EL (cell line): ENCODE measurements at regions not wholly inside any gene's neighbourhood (a gene's known extent, or its start where the extent isn't known, plus 50 kb on each side); places are given as distances from the start of the nearest gene placed in this dataset.
"Not testable (repeated sequence)": the region's sequence is repeated elsewhere in the genome, so short reads cannot be mapped to it uniquely, and the experiment has no call there.

Experiments used
- DNase-seq: peaks from one replicate; pipeline ENCODE4 v3.0.0-alpha.2; 2016

DNA sequence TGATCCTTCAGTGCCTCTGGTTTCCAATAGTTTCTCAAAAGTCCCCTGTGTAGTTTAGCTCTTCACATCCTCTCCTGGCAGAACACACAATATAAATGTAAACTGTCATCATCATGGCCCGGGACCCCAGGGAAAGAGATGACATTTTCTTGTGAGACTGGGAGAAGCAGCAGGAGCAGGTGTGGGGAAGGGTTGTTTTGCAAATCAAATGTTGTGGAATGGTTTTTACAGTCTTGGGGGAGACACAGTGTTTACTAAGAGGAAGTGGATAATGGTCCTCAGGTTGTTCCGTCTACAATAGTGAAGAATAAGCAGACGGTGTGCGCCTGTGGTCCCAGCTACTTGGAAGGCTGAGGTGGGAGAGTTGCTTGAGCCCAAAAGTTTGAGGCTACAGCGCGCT, 159.1 kb downstream of the SEC23IP start:
- DNase-seq = no peak

DNA sequence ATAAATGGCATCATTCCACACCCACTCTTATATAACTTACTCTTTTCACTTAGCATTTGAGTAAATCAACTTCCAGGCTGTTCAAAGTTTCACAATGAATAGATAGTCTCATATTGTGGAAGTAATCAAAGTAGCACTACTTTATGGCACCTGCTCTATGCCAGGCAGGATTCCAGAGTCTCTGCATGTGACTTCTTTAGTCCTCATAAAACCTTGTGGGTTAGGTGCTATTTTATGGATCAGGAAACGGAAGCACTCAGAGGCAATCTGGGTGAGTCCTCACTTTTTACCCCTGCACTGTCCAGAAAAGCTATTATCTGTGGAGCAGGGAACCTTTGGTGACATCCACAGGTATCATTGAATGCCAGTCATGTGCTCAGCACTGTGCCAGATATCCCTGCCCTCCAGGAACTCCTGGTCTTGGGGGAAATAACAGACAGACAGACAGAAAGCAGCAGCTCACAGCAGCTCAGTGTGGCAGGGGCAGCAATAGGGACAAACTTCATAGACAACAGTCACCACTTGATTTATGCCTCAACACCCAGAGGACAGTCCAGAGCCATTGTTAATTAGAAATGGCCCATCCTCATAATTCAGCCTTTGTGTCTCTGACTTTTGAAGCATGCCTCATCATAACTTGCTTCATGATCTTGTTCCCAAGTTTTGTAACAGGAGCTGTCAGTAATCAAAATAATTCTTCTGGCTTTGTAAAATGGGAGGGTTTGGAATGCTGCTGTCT, 160.6 kb downstream of the SEC23IP start:
- no peak for DNase-seq

DNA sequence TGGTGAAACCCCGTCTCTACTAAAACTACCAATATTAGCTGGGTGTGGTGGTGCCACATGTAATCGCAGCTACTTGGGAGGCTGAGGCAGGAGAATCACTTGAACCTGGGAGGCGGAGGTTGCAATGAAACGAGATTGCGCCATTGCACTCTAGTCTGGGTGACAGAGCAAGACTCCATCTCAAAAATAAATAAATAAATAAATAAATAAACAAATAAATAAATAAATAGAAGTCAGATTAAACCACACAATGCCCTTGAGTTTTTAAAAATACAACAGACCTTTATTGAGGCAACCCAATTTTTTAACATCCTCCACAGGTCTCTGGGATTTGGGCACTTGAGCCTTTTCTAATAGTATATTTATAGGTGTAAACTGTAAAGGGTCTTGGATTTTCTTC, 167.3 kb downstream of the SEC23IP start:
- DNase-seq = not testable (repeated sequence)

DNA sequence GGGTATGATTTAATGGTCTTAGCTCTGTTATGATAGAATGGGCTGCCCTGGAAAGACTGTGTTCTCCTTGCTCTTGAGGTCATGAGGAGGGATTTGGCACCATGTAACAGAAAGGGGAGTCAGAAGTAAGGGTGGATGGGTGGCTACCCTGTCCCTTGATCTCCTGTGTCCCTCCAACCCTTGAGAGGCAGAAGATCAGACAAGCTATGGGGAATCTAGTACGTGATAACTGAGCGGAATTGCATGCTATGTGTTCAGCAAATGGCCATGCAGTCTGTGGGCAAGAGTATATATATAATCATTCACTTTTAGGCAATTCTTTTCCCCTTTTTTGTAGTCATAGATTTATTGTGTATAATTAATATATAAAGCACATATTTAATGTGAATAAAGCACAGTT, 174.9 kb downstream of the SEC23IP start:
- no peak for DNase-seq

DNA sequence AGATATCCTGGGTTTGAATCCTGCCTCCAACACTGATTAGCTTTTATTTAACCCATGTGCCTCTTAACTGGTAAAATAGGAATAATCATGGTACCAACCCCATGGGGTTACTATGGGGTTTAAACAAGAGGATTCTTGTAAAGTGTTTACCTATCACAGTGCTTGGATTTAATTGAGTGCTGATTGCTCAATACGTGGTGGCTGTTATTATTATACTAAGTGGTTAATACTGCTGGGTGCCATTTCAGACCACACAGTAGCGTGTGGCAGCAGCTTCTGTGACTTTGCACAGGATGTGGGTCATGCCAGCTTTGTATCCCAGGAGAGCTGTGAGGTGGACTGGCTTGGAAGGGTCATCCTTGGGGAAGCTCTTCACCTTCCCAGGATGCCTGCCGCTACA, 177.2 kb downstream of the SEC23IP start:
- no peak for DNase-seq

DNA sequence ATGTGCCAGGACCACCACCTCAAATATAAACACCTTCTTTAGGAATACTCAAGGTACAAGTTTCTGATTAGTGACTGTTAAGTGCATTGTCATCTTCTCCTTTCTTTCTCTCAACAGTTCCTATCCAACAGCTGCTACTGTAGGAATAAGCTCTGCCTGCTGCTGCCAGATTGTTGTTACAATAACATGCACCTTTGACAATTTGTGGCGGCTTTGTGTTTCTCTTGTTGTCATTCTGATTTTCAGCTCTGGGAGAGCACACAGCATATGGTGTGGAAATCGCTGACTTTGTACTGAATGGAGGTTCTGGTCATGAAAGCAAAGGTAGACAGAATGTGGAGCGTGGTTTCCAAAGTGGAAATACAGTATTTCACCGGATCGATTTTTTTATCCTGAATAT, 182.8 kb downstream of the SEC23IP start:
- no peak for DNase-seq

DNA sequence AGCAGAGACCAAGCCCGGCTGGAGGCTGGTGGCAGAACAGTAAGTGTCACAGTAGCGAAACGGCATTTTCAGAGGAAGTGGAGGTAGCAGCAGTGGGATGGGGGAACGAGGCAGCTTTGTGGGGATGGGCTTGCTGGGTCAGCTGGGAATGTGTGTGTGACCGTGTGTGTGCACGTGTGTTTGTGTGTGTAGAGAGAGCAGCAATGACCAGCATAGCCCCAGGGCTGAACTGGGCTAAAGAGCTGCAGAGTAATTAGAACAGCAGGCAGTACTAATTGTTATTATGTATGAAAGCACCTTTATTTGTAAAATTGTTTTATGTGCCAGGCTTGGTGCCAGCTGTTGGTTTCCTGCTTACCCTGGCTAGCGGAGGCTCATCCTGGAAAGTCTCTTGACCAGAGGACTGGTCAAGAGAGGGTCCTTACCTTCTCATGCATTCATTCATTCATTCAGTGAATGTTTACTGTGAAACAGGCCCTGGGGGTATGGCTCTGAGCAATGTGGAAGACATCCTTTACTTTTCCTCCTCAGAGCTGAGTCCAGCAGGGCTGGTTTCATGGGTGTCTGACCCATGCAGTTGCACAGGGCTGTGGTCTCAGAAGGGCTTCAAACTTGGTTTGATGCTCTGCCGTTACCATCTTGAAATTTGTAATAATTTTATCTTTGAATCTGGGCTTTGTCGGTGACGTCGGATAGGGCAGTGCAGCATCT, 184.6 kb downstream of the SEC23IP start:
- DNase-seq = no peak

DNA sequence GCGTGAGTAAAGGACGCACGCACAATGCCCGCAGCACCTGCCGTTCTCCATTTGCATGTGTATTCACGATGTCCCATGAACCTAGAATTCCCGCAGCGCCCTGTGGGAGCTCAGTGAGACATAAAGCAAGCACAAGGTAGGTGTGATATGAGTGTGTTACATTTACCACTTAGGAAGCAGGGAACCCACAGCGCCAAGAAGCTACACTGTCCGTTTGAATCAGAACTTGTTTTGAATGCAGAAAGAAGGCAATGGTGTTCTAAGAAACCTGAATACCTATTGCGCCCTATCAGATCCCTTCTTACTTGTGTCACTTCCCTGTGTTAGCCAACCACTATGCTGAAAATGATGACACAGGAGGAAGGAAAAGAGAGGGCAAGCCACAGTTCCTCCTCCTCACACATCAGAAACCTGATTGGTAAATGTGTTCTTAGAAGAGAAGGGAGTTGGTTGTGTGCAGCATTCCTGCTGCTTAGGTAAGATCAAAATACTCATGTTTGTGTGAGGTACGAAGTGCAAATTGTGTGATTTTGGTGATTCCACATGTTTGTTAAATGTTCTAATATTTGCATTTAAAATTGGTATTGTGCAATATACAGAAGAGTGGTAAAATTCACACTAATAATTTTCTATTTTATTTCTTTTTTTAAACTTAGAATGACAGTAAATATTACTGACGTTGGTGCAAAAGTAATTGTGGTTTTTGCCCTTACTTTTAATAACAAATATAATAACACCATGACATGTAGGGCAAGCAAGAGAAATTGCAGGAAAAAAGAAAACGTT, 185.4 kb downstream of the SEC23IP start:
- no peak for DNase-seq

DNA sequence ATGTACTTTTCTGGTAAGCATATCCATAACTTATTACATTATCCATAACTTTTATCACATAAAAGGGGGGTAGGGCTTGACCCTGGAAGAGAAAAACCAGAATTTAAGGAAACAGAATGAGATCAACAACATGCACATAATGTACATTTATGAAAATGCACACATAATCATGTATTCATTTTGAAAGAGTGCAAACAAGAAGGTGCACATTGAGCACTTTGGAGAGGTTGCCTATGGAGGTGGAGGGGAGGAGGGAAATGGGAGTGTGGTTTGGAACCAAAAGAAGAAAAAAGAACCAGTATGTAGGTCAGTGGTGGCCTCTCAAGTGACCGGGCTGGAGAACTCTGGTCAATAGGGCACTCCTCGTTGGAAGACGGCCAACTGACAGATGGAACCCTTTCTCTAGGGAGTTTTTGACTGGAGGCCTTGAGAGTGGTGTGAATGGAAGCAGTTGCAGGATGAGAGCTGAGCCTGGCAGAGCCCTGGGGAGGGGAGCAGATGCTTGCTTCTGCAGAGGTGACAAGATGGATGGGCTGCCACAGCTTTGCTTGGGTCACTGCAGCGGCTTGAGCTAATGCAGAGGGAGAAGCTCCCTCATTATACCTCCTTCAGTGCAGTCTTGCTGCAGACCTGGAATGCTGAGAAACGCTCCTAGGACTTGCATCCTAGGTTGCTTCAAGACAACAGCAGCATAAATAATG, 192.7 kb downstream of the SEC23IP start:
- DNase-seq = no peak

DNA sequence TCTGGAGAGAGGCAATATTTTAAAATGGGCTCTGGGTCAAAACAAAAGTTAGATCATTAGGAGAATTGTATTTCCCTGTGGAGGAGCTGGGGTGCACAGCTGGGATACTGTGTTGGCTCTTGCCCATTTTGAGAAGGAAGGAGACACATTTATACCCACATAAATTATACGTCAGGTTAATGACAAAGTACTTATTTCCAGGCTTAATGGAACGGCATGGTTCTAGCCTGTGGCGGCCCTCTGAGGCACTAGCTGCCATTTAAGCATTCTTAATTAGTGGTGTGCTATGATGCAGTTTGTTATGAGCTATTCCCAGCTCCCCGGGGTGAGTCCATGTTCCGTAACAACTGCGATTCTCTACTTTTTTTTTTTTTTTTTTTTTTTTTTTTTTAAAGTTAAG, 193.5 kb downstream of the SEC23IP start:
- DNase-seq = no peak

DNA sequence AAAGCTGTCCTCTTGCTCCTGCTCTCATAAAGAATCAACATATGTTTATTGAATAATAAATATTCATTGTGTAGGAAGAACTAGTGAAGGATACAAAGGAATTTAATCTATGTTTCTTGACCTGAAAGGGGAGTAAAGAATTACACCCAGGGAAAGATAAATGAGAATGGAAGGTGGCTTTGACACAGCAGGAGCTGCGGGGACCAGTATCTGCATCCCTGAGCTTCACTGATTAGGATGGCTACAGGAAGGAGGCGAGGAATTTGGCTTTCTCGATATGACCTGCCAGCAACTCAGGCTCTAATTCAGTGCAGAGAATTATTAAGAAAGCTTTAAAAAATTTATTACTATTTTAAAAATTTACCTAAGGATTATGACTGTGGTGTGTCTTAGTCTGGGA, 194.6 kb downstream of the SEC23IP start:
- no peak for DNase-seq

DNA sequence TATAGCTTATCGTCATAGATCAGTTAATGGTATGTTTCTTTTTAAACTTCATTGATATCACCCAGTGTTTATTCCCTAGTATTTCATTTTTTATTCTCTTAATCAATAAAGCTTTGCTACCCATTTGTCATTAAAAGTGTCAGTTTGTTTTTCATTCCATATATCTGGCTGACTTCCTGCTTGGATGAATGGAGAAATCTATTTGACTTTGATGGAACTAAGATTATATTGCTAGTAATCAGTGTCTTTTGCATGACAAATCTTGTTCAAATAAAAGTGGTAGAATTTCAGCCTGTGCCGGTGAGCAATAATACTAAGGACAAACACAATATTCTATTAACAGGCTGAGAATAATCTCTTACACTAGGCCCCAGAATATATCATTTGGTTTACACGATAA, 203.3 kb downstream of the SEC23IP start:
- DNase-seq = no peak

DNA sequence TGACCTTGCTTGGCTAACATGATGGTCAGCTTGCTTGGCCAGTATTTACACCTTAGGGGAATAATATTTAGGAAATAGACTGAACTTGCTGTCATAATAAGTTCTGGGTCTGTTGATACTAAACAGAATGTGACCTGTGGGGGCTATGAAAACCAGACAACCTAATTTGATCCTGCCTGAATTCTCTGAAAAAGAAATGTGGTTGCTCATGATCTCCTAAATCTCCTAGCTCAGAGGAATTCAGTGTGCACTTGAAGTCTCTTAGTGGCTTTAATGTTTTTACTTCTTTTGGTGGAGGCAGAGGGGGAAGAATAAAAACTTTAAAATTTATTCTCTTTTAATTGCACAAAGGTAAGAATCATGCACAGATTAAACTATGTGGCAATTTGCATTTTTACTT, 205.2 kb downstream of the SEC23IP start:
- DNase-seq = no peak

DNA sequence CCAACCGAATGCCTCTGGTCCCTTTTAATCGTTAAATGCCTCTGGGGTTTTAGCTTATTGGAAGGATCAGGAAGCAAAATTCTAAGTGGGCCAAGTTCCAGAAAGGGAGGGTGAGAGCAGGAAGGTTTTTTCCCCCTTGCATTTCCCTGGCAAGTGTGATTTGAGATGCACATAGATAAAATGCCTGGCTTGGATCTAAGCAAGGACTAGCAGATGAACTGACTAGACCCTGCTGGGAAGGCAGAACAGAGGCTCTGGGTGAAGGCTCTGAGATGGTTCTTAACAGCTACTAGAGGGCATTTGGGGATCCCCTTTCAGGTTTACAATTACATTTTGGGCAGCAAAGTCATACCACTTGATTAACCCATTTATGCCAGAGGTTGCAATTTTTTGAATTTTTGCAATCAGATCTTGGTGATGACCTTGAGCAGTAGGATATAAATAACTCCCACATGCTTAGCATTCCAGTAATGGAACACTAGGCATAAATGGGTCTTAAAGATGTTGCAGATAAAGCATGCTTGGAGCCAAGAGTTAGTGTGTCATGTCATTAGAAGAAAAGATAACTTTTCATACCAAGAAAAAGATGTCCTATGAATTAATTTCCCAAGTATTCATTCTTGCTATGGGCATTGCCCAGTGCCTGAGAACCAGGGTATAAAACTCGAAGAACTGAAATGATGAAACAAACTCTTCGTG, 205.9 kb downstream of the SEC23IP start:
- peak; percentile 8 for DNase-seq

DNA sequence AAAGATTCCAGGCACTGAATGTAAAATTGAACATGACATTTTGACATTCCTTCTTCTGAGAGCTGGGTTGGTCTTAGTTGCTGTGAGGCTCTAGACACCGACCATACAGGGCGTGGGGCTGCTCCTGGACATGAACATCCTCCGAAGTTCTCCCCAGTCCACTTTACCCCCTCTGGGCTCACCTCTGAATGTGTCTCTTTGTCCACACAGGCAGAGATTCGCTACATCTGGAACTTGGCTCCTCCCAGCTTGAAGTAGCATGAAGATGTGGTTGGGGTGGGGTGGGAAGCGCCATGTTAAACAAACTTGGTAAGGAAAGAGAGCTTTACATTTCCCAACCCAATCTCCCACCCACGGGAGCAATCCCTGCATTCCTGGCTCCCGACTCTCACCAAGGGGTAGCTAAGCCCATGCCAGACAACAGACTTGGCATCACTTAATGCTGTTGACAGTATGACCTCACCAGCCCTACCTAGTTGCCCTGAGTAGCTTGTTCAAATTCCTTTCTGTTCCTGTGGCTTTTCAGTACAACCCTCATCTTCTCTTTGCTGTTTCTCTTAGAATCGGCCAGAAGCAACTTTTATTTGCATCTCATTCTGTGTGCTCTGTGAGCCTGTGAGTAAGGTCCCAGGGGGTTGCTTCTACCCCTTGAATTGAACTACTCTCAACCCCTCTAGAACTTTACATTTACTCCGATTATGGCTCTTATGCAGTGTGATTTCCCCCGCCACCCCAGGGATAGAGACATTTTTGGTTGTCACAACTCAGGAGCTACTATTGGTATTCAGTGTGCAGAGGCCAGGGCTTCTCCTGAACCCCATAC, 211.4 kb downstream of the SEC23IP start:
- DNase-seq = no peak

DNA sequence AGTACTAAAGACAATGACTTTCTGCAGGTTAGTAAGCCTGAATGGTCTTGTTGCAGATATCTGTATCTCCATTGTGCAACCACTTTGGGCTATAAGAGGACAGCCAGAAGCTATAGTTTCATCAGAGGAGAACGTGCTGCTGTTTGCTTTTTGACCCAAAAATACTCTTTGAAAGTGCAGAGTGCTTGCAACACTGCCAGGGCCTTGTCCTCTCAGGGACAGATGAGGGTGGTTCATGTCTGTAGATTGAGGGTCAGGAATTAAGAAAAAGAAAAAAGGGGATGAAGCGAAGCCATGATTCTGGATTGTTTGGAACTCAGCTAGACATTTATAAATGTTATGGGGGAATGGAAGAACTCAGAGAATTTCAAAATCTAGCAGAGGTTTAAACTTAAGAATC, 212.5 kb downstream of the SEC23IP start:
- DNase-seq = no peak

DNA sequence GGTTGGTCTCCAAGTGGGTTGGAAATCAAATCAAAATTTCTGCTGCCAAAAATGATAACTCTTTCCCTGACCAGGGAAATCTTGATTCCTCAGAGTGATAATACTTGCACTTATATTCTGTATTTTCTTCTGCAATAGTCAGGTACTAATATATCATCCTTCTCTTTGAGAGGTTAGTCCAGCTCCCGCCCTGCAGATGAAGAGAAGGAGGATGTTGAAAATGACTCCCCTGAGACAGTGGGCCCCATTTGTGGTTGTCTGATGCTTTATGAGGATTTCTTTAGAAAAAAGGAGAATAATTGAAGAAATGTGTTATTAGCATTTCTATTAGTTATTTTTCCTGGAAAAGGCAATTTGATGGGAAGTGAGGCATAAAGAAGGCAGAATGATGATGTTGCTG, 213.0 kb downstream of the SEC23IP start:
- DNase-seq = no peak

DNA sequence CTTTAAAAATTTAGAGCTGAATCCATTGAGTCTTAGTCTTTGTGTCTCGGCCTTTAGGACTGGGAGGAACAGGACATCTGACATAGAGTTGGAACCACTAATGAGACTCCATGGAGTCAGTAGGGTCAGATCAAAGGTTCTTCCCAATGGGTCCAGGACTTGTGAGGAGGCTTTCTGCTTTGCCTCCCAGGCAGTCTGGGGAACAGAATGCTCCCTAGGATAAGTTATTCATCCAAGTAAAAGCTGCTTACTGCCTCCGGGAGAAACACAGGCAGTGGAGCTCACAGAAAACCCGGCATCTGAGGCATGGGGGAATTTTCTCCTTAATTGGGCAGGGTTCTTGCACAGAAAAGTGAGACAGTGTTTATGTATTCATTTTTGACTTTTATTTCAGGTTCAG, 216.4 kb downstream of the SEC23IP start:
- DNase-seq = no peak

DNA sequence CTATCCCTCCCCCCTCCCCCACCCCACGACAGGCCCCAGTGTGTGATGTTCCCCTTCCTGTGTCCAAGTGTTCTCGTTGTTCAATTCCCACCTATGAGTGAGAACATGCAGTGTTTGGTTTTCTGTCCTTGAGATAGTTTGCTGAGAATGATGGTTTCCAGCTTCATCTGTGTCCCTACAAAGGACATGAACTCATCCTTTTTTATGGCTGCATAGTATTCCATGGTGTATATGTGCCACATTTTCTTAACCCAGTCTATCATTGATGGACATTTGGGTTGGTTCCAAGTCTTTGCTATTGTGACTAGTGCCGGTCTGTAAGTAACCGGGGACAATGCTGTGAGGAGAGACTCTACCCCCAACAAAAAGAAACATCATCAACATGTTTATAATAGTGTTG, 217.2 kb downstream of the SEC23IP start:
- DNase-seq = not testable (repeated sequence)

DNA sequence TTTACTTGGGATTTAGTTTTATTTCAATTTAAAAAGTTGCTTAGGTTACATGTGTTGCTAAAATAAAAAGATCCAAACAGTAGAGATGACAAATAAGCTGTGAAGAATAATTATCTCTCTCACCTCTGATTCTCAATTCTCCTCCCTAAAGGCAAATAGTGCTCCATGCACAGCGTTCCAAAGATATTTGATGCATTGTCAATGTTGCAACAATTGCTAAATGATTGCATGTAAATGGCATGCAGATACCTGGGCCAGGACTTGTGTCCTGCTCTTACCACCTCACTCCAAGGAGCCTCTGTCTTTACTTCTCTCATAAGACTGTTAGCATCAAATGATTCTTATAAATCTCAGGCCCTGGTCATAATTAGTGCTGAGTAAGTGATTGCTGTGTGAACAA, 217.7 kb downstream of the SEC23IP start:
- DNase-seq = no peak

DNA sequence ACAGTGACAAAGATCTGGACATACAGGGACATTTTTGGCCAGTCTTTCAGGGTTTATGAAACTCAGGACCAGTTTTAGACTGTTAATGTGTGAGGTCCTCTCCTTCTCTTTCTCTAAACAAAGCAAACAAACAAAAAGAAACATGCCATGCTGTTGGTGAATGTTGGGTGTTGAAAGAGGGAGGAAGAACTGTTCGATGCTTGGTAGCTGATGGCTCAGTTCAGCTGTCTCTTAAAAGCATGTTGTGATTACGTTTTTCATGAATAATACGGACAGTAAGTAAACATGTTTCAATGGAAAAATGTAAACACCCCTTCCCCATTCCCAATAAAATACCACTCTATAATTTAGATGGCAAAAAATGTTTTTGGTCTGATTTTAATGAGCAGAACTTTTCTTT, 219.1 kb downstream of the SEC23IP start:
- no peak for DNase-seq

DNA sequence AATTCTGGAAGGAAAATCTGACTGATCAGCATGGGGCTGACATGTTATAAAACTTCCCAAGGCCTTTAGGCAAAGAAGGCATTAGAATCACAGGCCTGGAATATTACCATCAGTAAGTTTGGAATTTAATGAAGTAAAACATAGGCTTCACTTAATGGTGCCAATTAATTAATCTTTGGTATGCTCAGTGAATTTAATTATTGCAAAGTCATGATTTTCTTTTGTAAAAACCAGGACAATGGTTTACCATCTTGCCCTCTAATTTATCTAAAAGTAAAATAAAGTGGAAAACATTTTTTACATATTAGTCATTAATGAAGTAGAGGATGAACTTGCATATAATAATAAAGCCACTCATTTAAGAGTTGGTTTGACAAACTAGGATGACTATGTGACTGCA, 220.3 kb downstream of the SEC23IP start:
- DNase-seq = no peak
